ENCODE measurements at regions not wholly inside any gene's neighbourhood (a gene's known extent, or its start where the extent isn't known, plus 50 kb on each side); places are given as distances from the start of the nearest gene placed in this dataset.
"Not testable (repeated sequence)": the region's sequence is repeated elsewhere in the genome, so short reads cannot be mapped to it uniquely, and the experiment has no call there.

DNA sequence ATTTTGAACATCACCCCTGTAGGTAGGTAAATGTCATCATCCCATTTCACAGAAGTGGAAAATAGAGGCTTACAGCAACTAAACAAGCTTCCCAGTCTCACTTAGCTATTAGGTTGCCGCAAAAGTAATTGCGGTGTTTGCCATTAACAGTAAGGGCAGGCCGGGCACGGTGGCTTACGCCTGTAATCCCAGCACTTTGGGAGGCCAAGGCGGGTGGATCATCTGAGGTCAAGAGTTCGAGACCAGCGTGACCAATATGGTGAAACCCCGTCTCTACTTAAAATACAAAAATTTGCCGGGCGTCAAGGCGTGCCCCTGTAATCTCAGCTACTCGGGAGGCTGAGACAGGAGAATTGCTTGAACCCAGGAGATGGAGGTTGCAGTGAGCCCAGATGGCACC, 179.7 kb downstream of the IRF8 start:
- TF ChIP-seq, protein P1, sequence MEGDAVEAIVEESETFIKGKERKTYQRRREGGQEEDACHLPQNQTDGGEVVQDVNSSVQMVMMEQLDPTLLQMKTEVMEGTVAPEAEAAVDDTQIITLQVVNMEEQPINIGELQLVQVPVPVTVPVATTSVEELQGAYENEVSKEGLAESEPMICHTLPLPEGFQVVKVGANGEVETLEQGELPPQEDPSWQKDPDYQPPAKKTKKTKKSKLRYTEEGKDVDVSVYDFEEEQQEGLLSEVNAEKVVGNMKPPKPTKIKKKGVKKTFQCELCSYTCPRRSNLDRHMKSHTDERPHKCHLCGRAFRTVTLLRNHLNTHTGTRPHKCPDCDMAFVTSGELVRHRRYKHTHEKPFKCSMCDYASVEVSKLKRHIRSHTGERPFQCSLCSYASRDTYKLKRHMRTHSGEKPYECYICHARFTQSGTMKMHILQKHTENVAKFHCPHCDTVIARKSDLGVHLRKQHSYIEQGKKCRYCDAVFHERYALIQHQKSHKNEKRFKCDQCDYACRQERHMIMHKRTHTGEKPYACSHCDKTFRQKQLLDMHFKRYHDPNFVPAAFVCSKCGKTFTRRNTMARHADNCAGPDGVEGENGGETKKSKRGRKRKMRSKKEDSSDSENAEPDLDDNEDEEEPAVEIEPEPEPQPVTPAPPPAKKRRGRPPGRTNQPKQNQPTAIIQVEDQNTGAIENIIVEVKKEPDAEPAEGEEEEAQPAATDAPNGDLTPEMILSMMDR (IDR thresholded peaks at IDR 0.05; ENCODE audit: low read depth, low read length) = not testable (repeated sequence)
- TF ChIP-seq POLR2A (IDR thresholded peaks at IDR 0.05; ENCODE audit: extremely low read depth, insufficient read length) = not testable (repeated sequence)
- TF ChIP-seq, protein P2, sequence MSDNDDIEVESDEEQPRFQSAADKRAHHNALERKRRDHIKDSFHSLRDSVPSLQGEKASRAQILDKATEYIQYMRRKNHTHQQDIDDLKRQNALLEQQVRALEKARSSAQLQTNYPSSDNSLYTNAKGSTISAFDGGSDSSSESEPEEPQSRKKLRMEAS (IDR thresholded peaks at IDR 0.05; ENCODE audit: low read depth, low read length) = not testable (repeated sequence)
